ENCODE measurements at regions not wholly inside any gene's neighbourhood (a gene's known extent, or its start where the extent isn't known, plus 50 kb on each side); places are given as distances from the start of the nearest gene placed in this dataset.

DNA sequence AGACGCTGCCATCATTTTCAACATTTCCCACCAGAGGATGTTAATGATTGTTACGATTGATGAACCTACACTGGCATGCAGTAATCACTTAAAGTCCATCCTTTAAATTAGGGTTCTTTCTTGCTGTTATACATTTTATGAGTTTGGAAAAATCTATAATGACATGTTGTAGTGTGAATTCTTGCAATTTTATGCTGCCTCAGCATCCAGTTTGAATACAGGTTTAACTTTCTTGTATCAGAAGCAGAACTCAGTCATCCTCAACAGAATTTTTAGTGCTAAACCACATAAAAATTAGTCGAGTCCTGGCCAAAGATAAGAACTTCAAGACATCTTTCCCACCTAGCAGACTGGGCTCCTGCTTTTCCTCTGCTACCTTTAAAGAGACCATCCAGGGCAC, 303.3 kb downstream of the NUP35 start:
- H3K27ac ChIP-seq (ENCODE audit: low read depth in 2 of 2, low read length in 1 of 2): no peak overlapping the region
- H3F3A ChIP-seq (replicated peaks; ENCODE audit: insufficient read depth): no peaks in the 10 kb centered on the region
- H3K4me2 ChIP-seq: no peak overlapping the region
- no peak overlapping the region for H3K9ac ChIP-seq
- H3K27me3 ChIP-seq (ENCODE audit: insufficient read depth): no peaks in the 10 kb centered on the region
- H3K4me3 ChIP-seq (ENCODE audit: low read depth in 2 of 2, low read length in 1 of 2): no peak overlapping the region
- no peaks in the 10 kb centered on the region for H4K20me1 ChIP-seq (ENCODE audit: insufficient read depth)
- no peak overlapping the region for H2AFZ ChIP-seq (ENCODE audit: low read depth)
- no peaks in the 10 kb centered on the region for H3K4me1 ChIP-seq (ENCODE audit: control insufficient read depth in 1 of 2, insufficient read depth in 2 of 2, low read depth in 1 of 2, low read length in 1 of 2)
- H3K36me3 ChIP-seq (replicated peaks in 1 of 2; ENCODE audit: control insufficient read depth in 1 of 2, insufficient read depth in 2 of 2, low read length in 1 of 2): no peaks in the 10 kb centered on the region
- H3K79me2 ChIP-seq (ENCODE audit: insufficient read depth): no peaks in the 10 kb centered on the region
- H3K9me2 ChIP-seq: no peaks in the 10 kb centered on the region
- 41% methylated on average over 3 of the region's 3 CpGs for WGBS (ENCODE audit: low lambda C conversion rate)
- DNase-seq: no peak
- no peak for TF ChIP-seq TEAD4 (IDR thresholded peaks at IDR 0.05; ENCODE audit: borderline replicate concordance, insufficient read depth)
- TF ChIP-seq FOXJ3 (CRISPR knock-in tag; IDR thresholded peaks at IDR 0.05): no peak
- no peak for TF ChIP-seq FOSL2 (IDR thresholded peaks at IDR 0.05; ENCODE audit: borderline replicate concordance, low read depth)
- no peak for TF ChIP-seq RXRA (IDR thresholded peaks at IDR 0.05; ENCODE audit: borderline replicate concordance, low read depth)
- TF ChIP-seq USF1 (IDR thresholded peaks at IDR 0.05; ENCODE audit: borderline replicate concordance, low read depth): no peak
- no peak for TF ChIP-seq TCF12 (IDR thresholded peaks at IDR 0.05)
- TF ChIP-seq YY1 (IDR thresholded peaks at IDR 0.05; ENCODE audit: low read depth): no peak
- TF ChIP-seq CHD2 (IDR thresholded peaks at IDR 0.05; ENCODE audit: low read length, partially characterized antibody): no peak
- TF ChIP-seq FOXM1 (IDR thresholded peaks at IDR 0.05; ENCODE audit: low read depth): no peak
- TF ChIP-seq EP300 (IDR thresholded peaks at IDR 0.05; ENCODE audit: borderline replicate concordance in 1 of 2, low read depth in 1 of 2, low read length in 1 of 2): no peak
- no peak for TF ChIP-seq RCOR1 (IDR thresholded peaks at IDR 0.05; ENCODE audit: low read length)
- TF ChIP-seq, protein P1, sequence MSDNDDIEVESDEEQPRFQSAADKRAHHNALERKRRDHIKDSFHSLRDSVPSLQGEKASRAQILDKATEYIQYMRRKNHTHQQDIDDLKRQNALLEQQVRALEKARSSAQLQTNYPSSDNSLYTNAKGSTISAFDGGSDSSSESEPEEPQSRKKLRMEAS (IDR thresholded peaks at IDR 0.05; ENCODE audit: low read depth): no peak
- TF ChIP-seq NRF1 (IDR thresholded peaks at IDR 0.05; ENCODE audit: low read depth, low read length): no peak
- TF ChIP-seq, protein P2, sequence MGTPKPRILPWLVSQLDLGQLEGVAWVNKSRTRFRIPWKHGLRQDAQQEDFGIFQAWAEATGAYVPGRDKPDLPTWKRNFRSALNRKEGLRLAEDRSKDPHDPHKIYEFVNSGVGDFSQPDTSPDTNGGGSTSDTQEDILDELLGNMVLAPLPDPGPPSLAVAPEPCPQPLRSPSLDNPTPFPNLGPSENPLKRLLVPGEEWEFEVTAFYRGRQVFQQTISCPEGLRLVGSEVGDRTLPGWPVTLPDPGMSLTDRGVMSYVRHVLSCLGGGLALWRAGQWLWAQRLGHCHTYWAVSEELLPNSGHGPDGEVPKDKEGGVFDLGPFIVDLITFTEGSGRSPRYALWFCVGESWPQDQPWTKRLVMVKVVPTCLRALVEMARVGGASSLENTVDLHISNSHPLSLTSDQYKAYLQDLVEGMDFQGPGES (IDR thresholded peaks at IDR 0.05; ENCODE audit: low read depth, low read length): no peak
- no peak for TF ChIP-seq MEF2A (IDR thresholded peaks at IDR 0.05; ENCODE audit: borderline replicate concordance, low read depth)
- no peak for TF ChIP-seq TAF1 (IDR thresholded peaks at IDR 0.05; ENCODE audit: borderline replicate concordance, low read depth, low read length)
- no peak for TF ChIP-seq SIN3A (IDR thresholded peaks at IDR 0.05; ENCODE audit: borderline replicate concordance, low read depth, low read length)
- no peak for TF ChIP-seq SMC3 (IDR thresholded peaks at IDR 0.05; ENCODE audit: low read depth, low read length)
- no peak for TF ChIP-seq RFX5 (IDR thresholded peaks at IDR 0.05; ENCODE audit: low read length)
- POLR2A ChIA-PET: no interaction called here
- CTCF ChIA-PET: no interaction called here
- no peaks in the 10 kb centered on the region for H3K9me3 ChIP-seq

- POLR2A ChIA-PET: no interaction called here
- Histone ChIP-seq H2AFZ (ENCODE audit: low read depth) (no peak overlapping the region), H4K20me1 (ENCODE audit: insufficient read depth) (no peaks in the 10 kb centered on the region), H3F3A (replicated peaks; ENCODE audit: insufficient read depth) (no peaks in the 10 kb centered on the region), H3K27me3 (ENCODE audit: insufficient read depth) (no peaks in the 10 kb centered on the region), H3K79me2 (ENCODE audit: insufficient read depth) (no peaks in the 10 kb centered on the region), H3K36me3 (replicated peaks in 1 of 2; ENCODE audit: control insufficient read depth in 1 of 2, insufficient read depth in 2 of 2, low read length in 1 of 2) (no peaks in the 10 kb centered on the region), H3K9me2 (no peaks in the 10 kb centered on the region), H3K4me2 (no peak overlapping the region), H3K9ac (no peak overlapping the region), H3K4me3 (ENCODE audit: low read depth in 2 of 2, low read length in 1 of 2) (no peak overlapping the region), H3K9me3 (no peaks in the 10 kb centered on the region), H3K4me1 (ENCODE audit: control insufficient read depth in 1 of 2, insufficient read depth in 2 of 2, low read depth in 1 of 2, low read length in 1 of 2) (no peaks in the 10 kb centered on the region), H3K27ac (ENCODE audit: low read depth in 2 of 2, low read length in 1 of 2) (no peak overlapping the region)
- no peak for DNase-seq
- CTCF ChIA-PET: no interaction called here
- TF ChIP-seq, protein P1 (IDR thresholded peaks at IDR 0.05; ENCODE audit: low read depth): no peak
- TF ChIP-seq TAF1 (IDR thresholded peaks at IDR 0.05; ENCODE audit: borderline replicate concordance, low read depth, low read length) (no peak), MEF2A (IDR thresholded peaks at IDR 0.05; ENCODE audit: borderline replicate concordance, low read depth) (no peak), RFX5 (IDR thresholded peaks at IDR 0.05; ENCODE audit: low read length) (no peak), RXRA (IDR thresholded peaks at IDR 0.05; ENCODE audit: borderline replicate concordance, low read depth) (no peak)
- TF ChIP-seq, protein P3, sequence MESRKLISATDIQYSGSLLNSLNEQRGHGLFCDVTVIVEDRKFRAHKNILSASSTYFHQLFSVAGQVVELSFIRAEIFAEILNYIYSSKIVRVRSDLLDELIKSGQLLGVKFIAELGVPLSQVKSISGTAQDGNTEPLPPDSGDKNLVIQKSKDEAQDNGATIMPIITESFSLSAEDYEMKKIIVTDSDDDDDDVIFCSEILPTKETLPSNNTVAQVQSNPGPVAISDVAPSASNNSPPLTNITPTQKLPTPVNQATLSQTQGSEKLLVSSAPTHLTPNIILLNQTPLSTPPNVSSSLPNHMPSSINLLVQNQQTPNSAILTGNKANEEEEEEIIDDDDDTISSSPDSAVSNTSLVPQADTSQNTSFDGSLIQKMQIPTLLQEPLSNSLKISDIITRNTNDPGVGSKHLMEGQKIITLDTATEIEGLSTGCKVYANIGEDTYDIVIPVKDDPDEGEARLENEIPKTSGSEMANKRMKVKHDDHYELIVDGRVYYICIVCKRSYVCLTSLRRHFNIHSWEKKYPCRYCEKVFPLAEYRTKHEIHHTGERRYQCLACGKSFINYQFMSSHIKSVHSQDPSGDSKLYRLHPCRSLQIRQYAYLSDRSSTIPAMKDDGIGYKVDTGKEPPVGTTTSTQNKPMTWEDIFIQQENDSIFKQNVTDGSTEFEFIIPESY (IDR thresholded peaks at IDR 0.05; ENCODE audit: borderline replicate concordance, low read depth): no peak
- TF ChIP-seq, protein P4, sequence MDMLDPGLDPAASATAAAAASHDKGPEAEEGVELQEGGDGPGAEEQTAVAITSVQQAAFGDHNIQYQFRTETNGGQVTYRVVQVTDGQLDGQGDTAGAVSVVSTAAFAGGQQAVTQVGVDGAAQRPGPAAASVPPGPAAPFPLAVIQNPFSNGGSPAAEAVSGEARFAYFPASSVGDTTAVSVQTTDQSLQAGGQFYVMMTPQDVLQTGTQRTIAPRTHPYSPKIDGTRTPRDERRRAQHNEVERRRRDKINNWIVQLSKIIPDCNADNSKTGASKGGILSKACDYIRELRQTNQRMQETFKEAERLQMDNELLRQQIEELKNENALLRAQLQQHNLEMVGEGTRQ (IDR thresholded peaks at IDR 0.05; ENCODE audit: borderline replicate concordance, low read depth, low read length): no peak
Measured at GRCh38 chr2:183428881-183429280, 304.6 kb downstream of the NUP35 start.

Data from SK-N-SH (cell line).